ENCODE measurements at regions not wholly inside any gene's neighbourhood (a gene's known extent, or its start where the extent isn't known, plus 50 kb on each side); places are given as distances from the start of the nearest gene placed in this dataset.

- Mint-ChIP-seq H3K27ac (ENCODE audit: unreplicated experiment) (no peak overlapping the region), H3K4me3 (ENCODE audit: unreplicated experiment) (no peak overlapping the region), H3K27me3 (ENCODE audit: unreplicated experiment) (no peaks in the 10 kb centered on the region), H3K4me1 (ENCODE audit: unreplicated experiment) (peaks cover 22% of the 10 kb centered on the region), H3K36me3 (ENCODE audit: unreplicated experiment) (no peaks in the 10 kb centered on the region), H3K9me3 (ENCODE audit: unreplicated experiment) (no peaks in the 10 kb centered on the region)
- DNase-seq (ENCODE audit: extremely low spot score, unreplicated experiment) = no peak
- TF ChIP-seq, protein P1, sequence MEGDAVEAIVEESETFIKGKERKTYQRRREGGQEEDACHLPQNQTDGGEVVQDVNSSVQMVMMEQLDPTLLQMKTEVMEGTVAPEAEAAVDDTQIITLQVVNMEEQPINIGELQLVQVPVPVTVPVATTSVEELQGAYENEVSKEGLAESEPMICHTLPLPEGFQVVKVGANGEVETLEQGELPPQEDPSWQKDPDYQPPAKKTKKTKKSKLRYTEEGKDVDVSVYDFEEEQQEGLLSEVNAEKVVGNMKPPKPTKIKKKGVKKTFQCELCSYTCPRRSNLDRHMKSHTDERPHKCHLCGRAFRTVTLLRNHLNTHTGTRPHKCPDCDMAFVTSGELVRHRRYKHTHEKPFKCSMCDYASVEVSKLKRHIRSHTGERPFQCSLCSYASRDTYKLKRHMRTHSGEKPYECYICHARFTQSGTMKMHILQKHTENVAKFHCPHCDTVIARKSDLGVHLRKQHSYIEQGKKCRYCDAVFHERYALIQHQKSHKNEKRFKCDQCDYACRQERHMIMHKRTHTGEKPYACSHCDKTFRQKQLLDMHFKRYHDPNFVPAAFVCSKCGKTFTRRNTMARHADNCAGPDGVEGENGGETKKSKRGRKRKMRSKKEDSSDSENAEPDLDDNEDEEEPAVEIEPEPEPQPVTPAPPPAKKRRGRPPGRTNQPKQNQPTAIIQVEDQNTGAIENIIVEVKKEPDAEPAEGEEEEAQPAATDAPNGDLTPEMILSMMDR (IDR thresholded peaks at IDR 0.05) = no peak
Measured at GRCh38 chr18:22550366-22550765, 132.7 kb upstream of the CTAGE1 start.

- H3K36me3 Mint-ChIP-seq (ENCODE audit: unreplicated experiment) = no peaks in the 10 kb centered on the region
- no peak overlapping the region for H3K4me3 Mint-ChIP-seq (ENCODE audit: unreplicated experiment)
- H3K4me1 Mint-ChIP-seq (ENCODE audit: unreplicated experiment) = peaks cover 22% of the 10 kb centered on the region
- no peak overlapping the region for H3K27ac Mint-ChIP-seq (ENCODE audit: unreplicated experiment)
- no peak for DNase-seq (ENCODE audit: extremely low spot score, unreplicated experiment)
- no peaks in the 10 kb centered on the region for H3K9me3 Mint-ChIP-seq (ENCODE audit: unreplicated experiment)
- H3K27me3 Mint-ChIP-seq (ENCODE audit: unreplicated experiment) = no peaks in the 10 kb centered on the region
- TF ChIP-seq, protein P1 (IDR thresholded peaks at IDR 0.05) = no peak
Measured at GRCh38 chr18:22550861-22551260, 133.1 kb upstream of the CTAGE1 start.

DNA sequence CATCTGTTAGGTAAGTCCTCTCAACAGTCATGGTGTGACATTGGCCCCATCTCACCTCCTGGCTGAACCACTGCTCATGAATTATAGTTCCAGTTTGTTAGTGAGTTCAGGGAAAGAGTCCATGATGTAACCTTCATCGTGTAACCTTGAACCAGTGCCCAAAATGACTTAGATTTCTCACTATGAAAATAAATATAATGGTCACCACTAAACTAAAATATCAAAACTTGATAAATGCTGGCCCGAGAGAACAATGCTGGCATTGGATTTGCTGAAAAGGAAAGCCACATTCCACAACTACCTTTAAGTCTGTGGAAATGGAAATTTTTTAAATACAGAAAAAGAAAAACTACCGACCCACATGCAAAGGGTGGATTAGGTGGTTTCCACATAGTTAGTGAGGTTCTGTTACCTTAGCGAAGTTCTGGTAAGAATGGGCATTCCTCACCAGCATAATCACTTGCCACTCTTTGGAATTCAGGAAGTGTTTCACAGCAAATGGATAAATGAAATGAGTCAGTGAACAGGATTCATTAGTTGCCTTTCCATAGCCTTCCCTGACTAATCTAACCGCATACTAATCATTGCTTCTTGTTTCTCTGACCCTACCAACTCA is 133.9 kb upstream of the CTAGE1 start:
- Mint-ChIP-seq H3K36me3 (ENCODE audit: unreplicated experiment) (no peaks in the 10 kb centered on the region), H3K27ac (ENCODE audit: unreplicated experiment) (no peak overlapping the region), H3K4me1 (ENCODE audit: unreplicated experiment) (peaks cover 23% of the 10 kb centered on the region), H3K4me3 (ENCODE audit: unreplicated experiment) (no peak overlapping the region), H3K27me3 (ENCODE audit: unreplicated experiment) (no peaks in the 10 kb centered on the region), H3K9me3 (ENCODE audit: unreplicated experiment) (no peaks in the 10 kb centered on the region)
- no peak for DNase-seq (ENCODE audit: extremely low spot score, unreplicated experiment)
- TF ChIP-seq, protein P1 (IDR thresholded peaks at IDR 0.05) = no peak

DNA sequence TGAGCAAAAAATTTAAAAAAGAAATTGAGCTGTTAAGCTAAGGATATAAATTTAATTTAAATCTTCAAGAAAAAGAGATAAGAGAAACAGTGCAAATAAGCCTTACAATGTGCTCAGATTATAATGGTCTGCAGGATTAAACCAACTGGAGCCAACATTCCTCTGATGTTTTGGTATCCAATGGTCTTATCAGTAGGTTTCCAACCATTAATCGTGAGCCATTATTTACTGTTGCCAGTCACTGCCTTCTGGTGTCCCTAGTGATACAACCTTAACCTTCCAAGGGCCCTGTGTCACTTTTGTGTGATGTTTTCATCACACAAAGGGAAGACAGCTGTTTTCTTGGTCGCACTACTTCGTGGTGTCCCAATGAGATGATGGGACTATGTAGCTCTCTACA is 134.5 kb upstream of the CTAGE1 start:
- H3K4me3 Mint-ChIP-seq (ENCODE audit: unreplicated experiment) = no peak overlapping the region
- H3K36me3 Mint-ChIP-seq (ENCODE audit: unreplicated experiment) = no peaks in the 10 kb centered on the region
- DNase-seq (ENCODE audit: extremely low spot score, unreplicated experiment) = no peak

DNA sequence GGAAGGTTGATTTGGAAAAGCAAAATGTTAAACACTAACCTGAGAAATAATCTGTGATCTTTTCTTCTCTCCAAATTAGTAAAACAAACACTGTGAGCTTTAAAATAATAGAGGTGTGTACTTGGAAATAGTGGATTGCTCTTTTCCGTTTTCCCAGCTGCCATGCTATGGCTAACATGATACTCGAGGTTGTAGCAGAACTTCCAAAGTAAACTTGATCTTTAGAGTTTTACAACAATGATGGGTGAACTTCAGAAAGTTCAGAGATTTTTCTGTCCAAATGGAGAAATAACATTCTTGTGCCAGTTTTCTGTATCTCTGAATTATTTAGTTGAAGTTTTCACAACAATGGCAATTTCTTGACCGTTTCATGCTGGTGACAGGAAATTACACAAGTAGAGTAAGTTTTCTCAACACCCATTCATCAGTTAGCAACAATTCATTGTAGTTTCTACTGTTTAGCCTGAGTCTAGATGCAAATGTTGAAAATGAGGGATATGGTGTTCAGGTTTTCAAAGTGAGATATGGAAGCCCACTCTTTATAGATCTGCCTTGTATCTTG is 135.3 kb upstream of the CTAGE1 start:
- no peak overlapping the region for H3K27ac Mint-ChIP-seq (ENCODE audit: unreplicated experiment)
- DNase-seq (ENCODE audit: extremely low spot score, unreplicated experiment) = no peak
- H3K27me3 Mint-ChIP-seq (ENCODE audit: unreplicated experiment) = no peaks in the 10 kb centered on the region
- peaks cover 17% of the 10 kb centered on the region for H3K4me1 Mint-ChIP-seq (ENCODE audit: unreplicated experiment)
- no peaks in the 10 kb centered on the region for H3K9me3 Mint-ChIP-seq (ENCODE audit: unreplicated experiment)
- no peak overlapping the region for H3K4me3 Mint-ChIP-seq (ENCODE audit: unreplicated experiment)
- no peaks in the 10 kb centered on the region for H3K36me3 Mint-ChIP-seq (ENCODE audit: unreplicated experiment)
- TF ChIP-seq, protein P1 (IDR thresholded peaks at IDR 0.05) = no peak

More for the DNA sequence above, 134.5 kb upstream of the CTAGE1 start:
- Mint-ChIP-seq H3K9me3 (ENCODE audit: unreplicated experiment) (no peaks in the 10 kb centered on the region), H3K27me3 (ENCODE audit: unreplicated experiment) (no peaks in the 10 kb centered on the region), H3K27ac (ENCODE audit: unreplicated experiment) (no peak overlapping the region), H3K4me1 (ENCODE audit: unreplicated experiment) (peaks cover 21% of the 10 kb centered on the region)
- TF ChIP-seq, protein P1 (IDR thresholded peaks at IDR 0.05) = no peak
